Glutamatergic neuron (in vitro differentiated cells): ENCODE measurements at regions not wholly inside any gene's neighbourhood (a gene's known extent, or its start where the extent isn't known, plus 50 kb on each side); places are given as distances from the start of the nearest gene placed in this dataset.

Source experiments
- DNase-seq: peaks from one replicate; pipeline ENCODE4 v3.0.0; 2022
- H3K27ac Mint-ChIP-seq: one replicate; pipeline ENCODE4 v1.8.0; 2020; ENCODE audit warnings: mild to moderate bottlenecking, mixed read lengths, inconsistent platforms; ENCODE audit not compliant: unreplicated experiment
- H3K27me3 Mint-ChIP-seq: one replicate; pipeline ENCODE4 v1.8.0; 2020; ENCODE audit warnings: mild to moderate bottlenecking, moderate library complexity, mixed read lengths, inconsistent platforms; ENCODE audit not compliant: unreplicated experiment
- H3K36me3 Mint-ChIP-seq: one replicate; pipeline ENCODE4 v1.8.0; 2020; ENCODE audit warnings: mild to moderate bottlenecking, mixed read lengths, inconsistent platforms; ENCODE audit not compliant: unreplicated experiment
- H3K4me1 Mint-ChIP-seq: one replicate; pipeline ENCODE4 v1.8.0; 2020; ENCODE audit warnings: mild to moderate bottlenecking, low read depth, mixed read lengths, inconsistent platforms; ENCODE audit not compliant: unreplicated experiment
- H3K4me3 Mint-ChIP-seq: one replicate; pipeline ENCODE4 v1.8.0; 2020; ENCODE audit warnings: mild to moderate bottlenecking, mixed read lengths, inconsistent platforms; ENCODE audit not compliant: unreplicated experiment
- H3K9me3 Mint-ChIP-seq: one replicate; pipeline ENCODE4 v1.8.0; 2020; ENCODE audit warnings: mild to moderate bottlenecking, moderate library complexity, mixed read lengths, inconsistent platforms; ENCODE audit not compliant: unreplicated experiment
- TF ChIP-seq, protein P1 (sequence below): fragments of 200-600 bp; sonication (generic); IDR thresholded peaks from one replicate; pipeline ENCODE4 v1.5.0; 2021; ENCODE audit not compliant: partially characterized antibody, unreplicated experiment

DNA sequence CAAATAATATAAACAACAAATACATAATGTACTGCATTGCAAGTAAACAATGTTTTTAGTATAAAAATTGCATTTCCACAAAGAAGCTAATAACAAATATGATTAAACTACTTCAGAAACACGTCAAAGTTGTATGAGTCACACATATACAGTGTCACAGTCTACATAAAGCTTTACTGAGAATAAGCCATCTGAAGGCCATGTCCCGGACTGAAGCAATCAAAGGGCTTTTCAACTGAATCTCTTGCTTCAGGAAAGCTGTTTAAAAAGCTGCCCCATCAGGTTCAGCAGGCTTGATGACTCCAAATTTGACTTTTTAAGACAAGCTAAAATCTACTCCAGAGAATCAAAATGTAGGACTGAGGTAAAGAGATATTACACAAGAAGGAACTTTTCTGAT, 1476.8 kb downstream of the ADGRL3 start:
- Mint-ChIP-seq H3K4me3 (no peak overlapping the region), H3K9me3 (peaks cover 2% of the 10 kb centered on the region), H3K36me3 (no peaks in the 10 kb centered on the region), H3K27me3 (no peaks in the 10 kb centered on the region), H3K4me1 (no peaks in the 10 kb centered on the region), H3K27ac (no peak overlapping the region)
- TF ChIP-seq, protein P1, sequence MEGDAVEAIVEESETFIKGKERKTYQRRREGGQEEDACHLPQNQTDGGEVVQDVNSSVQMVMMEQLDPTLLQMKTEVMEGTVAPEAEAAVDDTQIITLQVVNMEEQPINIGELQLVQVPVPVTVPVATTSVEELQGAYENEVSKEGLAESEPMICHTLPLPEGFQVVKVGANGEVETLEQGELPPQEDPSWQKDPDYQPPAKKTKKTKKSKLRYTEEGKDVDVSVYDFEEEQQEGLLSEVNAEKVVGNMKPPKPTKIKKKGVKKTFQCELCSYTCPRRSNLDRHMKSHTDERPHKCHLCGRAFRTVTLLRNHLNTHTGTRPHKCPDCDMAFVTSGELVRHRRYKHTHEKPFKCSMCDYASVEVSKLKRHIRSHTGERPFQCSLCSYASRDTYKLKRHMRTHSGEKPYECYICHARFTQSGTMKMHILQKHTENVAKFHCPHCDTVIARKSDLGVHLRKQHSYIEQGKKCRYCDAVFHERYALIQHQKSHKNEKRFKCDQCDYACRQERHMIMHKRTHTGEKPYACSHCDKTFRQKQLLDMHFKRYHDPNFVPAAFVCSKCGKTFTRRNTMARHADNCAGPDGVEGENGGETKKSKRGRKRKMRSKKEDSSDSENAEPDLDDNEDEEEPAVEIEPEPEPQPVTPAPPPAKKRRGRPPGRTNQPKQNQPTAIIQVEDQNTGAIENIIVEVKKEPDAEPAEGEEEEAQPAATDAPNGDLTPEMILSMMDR: no peak
- no peak for DNase-seq

DNA sequence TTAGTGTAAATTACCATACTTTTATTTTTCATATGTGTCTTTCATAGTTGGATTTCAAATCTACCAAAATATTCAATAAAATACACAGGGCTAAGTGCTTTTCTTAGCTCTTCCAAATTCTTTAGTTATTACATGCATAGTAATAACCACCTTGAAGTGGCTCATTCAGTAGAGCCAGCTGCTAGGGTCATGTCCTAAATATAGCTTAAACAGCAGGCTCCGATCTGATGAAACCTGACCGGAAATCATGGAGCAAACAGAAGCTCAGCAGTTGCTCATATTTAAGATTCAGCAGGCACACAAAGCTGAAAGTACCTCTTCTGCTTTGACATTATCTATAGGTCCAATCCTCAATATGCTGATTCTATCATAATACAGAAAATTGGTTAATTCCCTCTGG, 1470.4 kb downstream of the ADGRL3 start:
- H3K36me3 Mint-ChIP-seq: no peaks in the 10 kb centered on the region
- no peaks in the 10 kb centered on the region for H3K27me3 Mint-ChIP-seq
- H3K4me3 Mint-ChIP-seq: no peak overlapping the region

DNA sequence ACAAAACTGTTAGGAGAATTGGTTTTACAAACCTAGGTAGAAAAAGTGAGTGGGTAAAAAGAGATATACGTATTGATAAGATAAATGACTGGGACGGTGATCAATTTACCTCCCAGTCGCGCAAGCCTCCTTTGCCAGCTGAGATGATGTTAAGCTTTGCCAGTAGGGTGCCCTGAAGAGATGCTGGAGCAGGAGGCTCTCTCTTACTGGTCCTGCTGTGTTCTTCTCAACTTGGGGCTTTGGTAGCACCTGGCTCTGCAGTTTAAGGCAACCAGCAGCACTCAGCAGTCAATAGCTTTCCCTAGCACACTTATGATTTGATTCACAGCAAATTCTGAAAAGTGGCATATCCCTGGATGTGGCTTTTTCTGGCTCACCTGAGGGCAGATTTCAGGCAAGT, 1461.7 kb downstream of the ADGRL3 start:
- no peaks in the 10 kb centered on the region for H3K27me3 Mint-ChIP-seq
- H3K36me3 Mint-ChIP-seq: no peaks in the 10 kb centered on the region
- TF ChIP-seq, protein P1: no peak
- no peak for DNase-seq
- no peak overlapping the region for H3K27ac Mint-ChIP-seq
- no peak overlapping the region for H3K4me3 Mint-ChIP-seq
- no peaks in the 10 kb centered on the region for H3K4me1 Mint-ChIP-seq
- H3K9me3 Mint-ChIP-seq: peaks cover 1% of the 10 kb centered on the region

More for the DNA sequence above, 1470.4 kb downstream of the ADGRL3 start:
- Mint-ChIP-seq H3K27ac (peak overlapping the region; percentile 93), H3K4me1 (peaks cover 10% of the 10 kb centered on the region), H3K9me3 (peaks cover 7% of the 10 kb centered on the region)
- DNase-seq: no peak
- TF ChIP-seq, protein P1: no peak

DNA sequence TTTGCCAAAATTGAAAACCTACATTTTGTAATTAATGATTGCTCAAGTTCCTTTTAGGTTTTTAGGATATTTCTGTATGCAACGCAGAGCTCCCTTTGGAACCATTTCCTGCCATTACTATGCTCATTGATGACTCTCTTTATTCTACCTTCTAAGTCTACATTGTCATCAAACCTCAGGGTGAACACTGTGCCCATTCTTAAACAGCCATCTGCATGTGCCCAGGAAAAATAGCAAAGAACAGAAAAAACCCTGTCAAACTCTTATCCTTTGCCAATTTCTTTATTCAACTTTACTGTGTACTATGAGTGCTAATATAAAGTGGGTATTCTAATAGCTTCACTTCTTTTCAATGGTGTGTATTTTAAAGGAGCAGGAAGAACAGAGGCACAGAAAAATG, 1455.9 kb downstream of the ADGRL3 start:
- Mint-ChIP-seq H3K9me3 (no peaks in the 10 kb centered on the region), H3K27me3 (no peaks in the 10 kb centered on the region), H3K27ac (no peak overlapping the region), H3K4me3 (no peak overlapping the region), H3K4me1 (peaks cover 6% of the 10 kb centered on the region), H3K36me3 (no peaks in the 10 kb centered on the region)
- TF ChIP-seq, protein P1: no peak
- DNase-seq: no peak

DNA sequence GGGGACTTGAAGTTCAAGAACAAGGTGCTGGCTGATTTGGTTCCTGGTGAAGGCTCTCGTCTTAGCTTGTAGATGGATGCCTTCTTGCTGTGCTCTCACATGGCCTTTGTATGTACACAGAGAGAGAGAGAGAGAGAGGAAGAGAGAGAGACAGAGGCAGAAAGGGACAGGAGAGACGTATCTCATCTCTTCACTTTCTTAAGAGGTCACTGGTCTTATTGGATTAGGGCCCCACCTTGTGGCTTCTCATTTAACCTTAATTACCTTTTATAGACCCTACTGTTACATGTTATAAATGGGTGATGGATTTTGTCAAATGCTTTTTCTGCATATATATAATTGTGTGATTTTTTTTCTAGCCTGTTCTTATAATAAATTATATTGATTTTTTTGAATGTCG, 1444.2 kb downstream of the ADGRL3 start:
- no peak for DNase-seq
- Mint-ChIP-seq H3K9me3 (no peaks in the 10 kb centered on the region), H3K36me3 (no peaks in the 10 kb centered on the region), H3K4me3 (no peak overlapping the region), H3K27ac (peak overlapping the region; percentile 28), H3K27me3 (no peaks in the 10 kb centered on the region), H3K4me1 (no peaks in the 10 kb centered on the region)
- TF ChIP-seq, protein P1: no peak
